NT2/D1 (cell line): ENCODE measurements at regions not wholly inside any gene's neighbourhood (a gene's known extent, or its start where the extent isn't known, plus 50 kb on each side); places are given as distances from the start of the nearest gene placed in this dataset.

Experiments used
- DNase-seq: peaks from one replicate; pipeline ENCODE4 v3.0.0-alpha.2; 2011; ENCODE audit warnings: low read depth, low spot score
- H3K27me3 ChIP-seq: 2 replicates; pipeline ENCODE4 v1.6.0; 2011; ENCODE audit warnings: mild to moderate bottlenecking; ENCODE audit not compliant: insufficient read length, insufficient read depth
- H3K36me3 ChIP-seq: 2 replicates; pipeline ENCODE4 v1.6.1; 2011; ENCODE audit warnings: mild to moderate bottlenecking, low read length, mixed read lengths; ENCODE audit not compliant: insufficient read depth, insufficient read length
- H3K4me1 ChIP-seq: 2 replicates; pipeline ENCODE4 v1.5.1; 2011; ENCODE audit not compliant: insufficient read depth, insufficient read length
- H3K4me3 ChIP-seq: 2 replicates; pipeline ENCODE4 v1.5.1; 2011; ENCODE audit warnings: low read depth; ENCODE audit not compliant: insufficient read length
- H3K9ac ChIP-seq: 2 replicates; pipeline ENCODE4 v1.6.0; 2011; ENCODE audit warnings: low read depth; ENCODE audit not compliant: insufficient read length
- H3K9me3 ChIP-seq: 2 replicates; pipeline ENCODE4 v1.5.1; 2011; ENCODE audit warnings: mild to moderate bottlenecking, low read length; ENCODE audit not compliant: insufficient read depth
- SUZ12 ChIP-seq: IDR thresholded peaks from 2 replicates; pipeline ENCODE4 v1.6.1; 2011; ENCODE audit not compliant: insufficient read length, insufficient read depth; ENCODE audit errors: extremely low read depth
- YY1 ChIP-seq: IDR thresholded peaks from 2 replicates; pipeline ENCODE4 v1.6.1; 2011; ENCODE audit not compliant: insufficient read length, insufficient read depth
- ZNF274 ChIP-seq: IDR thresholded peaks from 2 replicates; pipeline ENCODE4 v1.6.1; 2011; ENCODE audit warnings: mild to moderate bottlenecking, low read depth, low read length

GRCh38 chr1:98072047-98072446 lies 151.2 kb upstream of the DPYD start:
- DNase-seq = no peak
- no peak for TF ChIP-seq SUZ12
- TF ChIP-seq ZNF274 = no peak
- no peak for TF ChIP-seq YY1
- no peaks in the 10 kb centered on the region for H3K36me3 ChIP-seq

GRCh38 chr1:98068016-98068415 lies 147.2 kb upstream of the DPYD start:
- Histone ChIP-seq H3K9ac (no peak overlapping the region), H3K9me3 (no peaks in the 10 kb centered on the region), H3K36me3 (no peaks in the 10 kb centered on the region), H3K4me3 (no peak overlapping the region), H3K4me1 (no peaks in the 10 kb centered on the region), H3K27me3 (no peaks in the 10 kb centered on the region)
- DNase-seq = no peak
- TF ChIP-seq SUZ12 (no peak), YY1 (no peak), ZNF274 (no peak)

More at GRCh38 chr1:98072047-98072446, 151.2 kb upstream of the DPYD start:
- Histone ChIP-seq H3K4me3 (no peak overlapping the region), H3K27me3 (no peaks in the 10 kb centered on the region), H3K9me3 (no peaks in the 10 kb centered on the region), H3K9ac (no peak overlapping the region), H3K4me1 (no peaks in the 10 kb centered on the region)

- Histone ChIP-seq H3K4me3 (no peak overlapping the region), H3K27me3 (no peaks in the 10 kb centered on the region), H3K36me3 (no peaks in the 10 kb centered on the region), H3K9ac (no peak overlapping the region), H3K9me3 (no peaks in the 10 kb centered on the region), H3K4me1 (no peaks in the 10 kb centered on the region)
- TF ChIP-seq ZNF274 = no peak
- no peak for TF ChIP-seq YY1
- TF ChIP-seq SUZ12 = no peak
- no peak for DNase-seq
These were observed 146.1 kb upstream of the DPYD start for GRCh38 chr1:98066911-98067310.

GRCh38 chr1:98059620-98060019 lies 138.8 kb upstream of the DPYD start:
- Histone ChIP-seq H3K27me3 (no peaks in the 10 kb centered on the region), H3K4me3 (no peak overlapping the region), H3K9me3 (no peaks in the 10 kb centered on the region), H3K36me3 (no peaks in the 10 kb centered on the region), H3K9ac (no peak overlapping the region), H3K4me1 (no peaks in the 10 kb centered on the region)
- TF ChIP-seq ZNF274 (no peak), SUZ12 (no peak), YY1 (no peak)
- DNase-seq = no peak

- Histone ChIP-seq H3K9ac (no peak overlapping the region), H3K27me3 (no peaks in the 10 kb centered on the region), H3K4me3 (no peak overlapping the region), H3K36me3 (no peaks in the 10 kb centered on the region), H3K4me1 (no peaks in the 10 kb centered on the region), H3K9me3 (no peaks in the 10 kb centered on the region)
- TF ChIP-seq YY1 = no peak
- no peak for TF ChIP-seq SUZ12
- no peak for TF ChIP-seq ZNF274
- DNase-seq = no peak
These were observed 137.8 kb upstream of the DPYD start for GRCh38 chr1:98058676-98059075.

- no peaks in the 10 kb centered on the region for H3K36me3 ChIP-seq
- H3K4me3 ChIP-seq = no peak overlapping the region
- no peak for DNase-seq
- no peaks in the 10 kb centered on the region for H3K27me3 ChIP-seq
- H3K9me3 ChIP-seq = no peaks in the 10 kb centered on the region
- no peaks in the 10 kb centered on the region for H3K4me1 ChIP-seq
- H3K9ac ChIP-seq = no peak overlapping the region
- TF ChIP-seq YY1 = no peak
- TF ChIP-seq SUZ12 = no peak
- no peak for TF ChIP-seq ZNF274
These were observed 136.5 kb upstream of the DPYD start for GRCh38 chr1:98057236-98057910.

GRCh38 chr1:98056781-98057180 lies 135.9 kb upstream of the DPYD start:
- Histone ChIP-seq H3K9ac (no peak overlapping the region), H3K4me1 (no peaks in the 10 kb centered on the region), H3K4me3 (no peak overlapping the region), H3K27me3 (no peaks in the 10 kb centered on the region), H3K9me3 (no peaks in the 10 kb centered on the region), H3K36me3 (no peaks in the 10 kb centered on the region)
- TF ChIP-seq SUZ12 = no peak
- TF ChIP-seq ZNF274 = no peak
- TF ChIP-seq YY1 = no peak
- no peak for DNase-seq
